ENCODE measurements at regions not wholly inside any gene's neighbourhood (a gene's known extent, or its start where the extent isn't known, plus 50 kb on each side); places are given as distances from the start of the nearest gene placed in this dataset.

- Mint-ChIP-seq H3K36me3 (peaks cover 5% of the 10 kb centered on the region), H3K9me3 (ENCODE audit: low read depth) (no peaks in the 10 kb centered on the region), H3K27me3 (no peaks in the 10 kb centered on the region), H3K4me3 (peak overlapping the region; percentile 38), H3K27ac (peak overlapping the region; percentile 79), H3K4me1 (ENCODE audit: low read depth) (peaks cover 65% of the 10 kb centered on the region)
Observed at GRCh38 chr17:77416105-77416713, 275.4 kb downstream of the SEC14L1 start.

DNA sequence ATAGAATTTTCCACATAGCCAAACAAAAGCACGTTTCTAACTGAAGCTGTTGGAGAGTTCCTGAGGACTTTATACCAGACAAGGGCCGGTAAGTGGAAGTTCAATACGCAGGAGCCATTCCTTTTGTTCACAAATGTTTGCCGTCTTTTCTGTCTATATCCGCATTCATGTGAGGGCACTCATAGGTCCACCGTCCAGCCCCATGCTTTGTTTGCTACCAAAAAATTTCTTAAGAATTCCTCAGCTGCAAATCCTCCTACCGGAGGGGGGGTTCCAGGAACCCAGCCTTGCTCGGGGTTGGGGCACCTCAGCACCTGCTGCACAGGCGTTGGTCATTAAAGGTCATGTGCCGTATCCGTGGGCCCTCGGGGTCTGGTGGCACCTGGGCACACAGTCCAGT lies 276.8 kb downstream of the SEC14L1 start:
- no peaks in the 10 kb centered on the region for H3K27me3 Mint-ChIP-seq
- H3K4me3 Mint-ChIP-seq: no peak overlapping the region
- peaks cover 5% of the 10 kb centered on the region for H3K36me3 Mint-ChIP-seq
- peak overlapping the region; percentile 22 for H3K27ac Mint-ChIP-seq
- H3K4me1 Mint-ChIP-seq (ENCODE audit: low read depth): peaks cover 61% of the 10 kb centered on the region
- H3K9me3 Mint-ChIP-seq (ENCODE audit: low read depth): no peaks in the 10 kb centered on the region

GRCh38 chr17:77418609-77419008 lies 277.8 kb downstream of the SEC14L1 start:
- Mint-ChIP-seq H3K27ac (no peak overlapping the region), H3K4me3 (no peak overlapping the region), H3K36me3 (peaks cover 2% of the 10 kb centered on the region), H3K9me3 (ENCODE audit: low read depth) (no peaks in the 10 kb centered on the region), H3K27me3 (no peaks in the 10 kb centered on the region), H3K4me1 (ENCODE audit: low read depth) (peaks cover 57% of the 10 kb centered on the region)

- Mint-ChIP-seq H3K36me3 (peaks cover 2% of the 10 kb centered on the region), H3K27ac (no peak overlapping the region), H3K4me3 (no peak overlapping the region), H3K9me3 (ENCODE audit: low read depth) (no peaks in the 10 kb centered on the region), H3K4me1 (ENCODE audit: low read depth) (peaks cover 61% of the 10 kb centered on the region), H3K27me3 (no peaks in the 10 kb centered on the region)
Observed at GRCh38 chr17:77419095-77419494, 278.3 kb downstream of the SEC14L1 start.

GRCh38 chr17:77419547-77420094 lies 278.9 kb downstream of the SEC14L1 start:
- no peaks in the 10 kb centered on the region for H3K9me3 Mint-ChIP-seq (ENCODE audit: low read depth)
- H3K36me3 Mint-ChIP-seq: peaks cover 2% of the 10 kb centered on the region
- H3K4me1 Mint-ChIP-seq (ENCODE audit: low read depth): peaks cover 61% of the 10 kb centered on the region

GRCh38 chr17:77420095-77420803 lies 279.5 kb downstream of the SEC14L1 start:
- Mint-ChIP-seq H3K27ac (peak overlapping the region; percentile 90), H3K27me3 (no peaks in the 10 kb centered on the region), H3K4me3 (peak overlapping the region; percentile 76), H3K36me3 (peaks cover 2% of the 10 kb centered on the region), H3K9me3 (ENCODE audit: low read depth) (no peaks in the 10 kb centered on the region), H3K4me1 (ENCODE audit: low read depth) (peaks cover 59% of the 10 kb centered on the region)

More at GRCh38 chr17:77419547-77420094, 278.9 kb downstream of the SEC14L1 start:
- Mint-ChIP-seq H3K4me3 (peak overlapping the region; percentile 46), H3K27me3 (no peaks in the 10 kb centered on the region), H3K27ac (peak overlapping the region; percentile 90)

GRCh38 chr17:77420804-77421629 lies 280.2 kb downstream of the SEC14L1 start:
- Mint-ChIP-seq H3K4me1 (ENCODE audit: low read depth) (peaks cover 57% of the 10 kb centered on the region), H3K36me3 (peaks cover 2% of the 10 kb centered on the region), H3K27me3 (no peaks in the 10 kb centered on the region), H3K9me3 (ENCODE audit: low read depth) (no peaks in the 10 kb centered on the region), H3K27ac (peak overlapping the region; percentile 90), H3K4me3 (peak overlapping the region; percentile 76)

- Mint-ChIP-seq H3K9me3 (ENCODE audit: low read depth) (no peaks in the 10 kb centered on the region), H3K4me3 (peak overlapping the region; percentile 76), H3K27me3 (no peaks in the 10 kb centered on the region), H3K36me3 (peaks cover 2% of the 10 kb centered on the region), H3K4me1 (ENCODE audit: low read depth) (peaks cover 57% of the 10 kb centered on the region), H3K27ac (peak overlapping the region; percentile 90)
Observed at GRCh38 chr17:77421630-77421972, 280.8 kb downstream of the SEC14L1 start.

DNA sequence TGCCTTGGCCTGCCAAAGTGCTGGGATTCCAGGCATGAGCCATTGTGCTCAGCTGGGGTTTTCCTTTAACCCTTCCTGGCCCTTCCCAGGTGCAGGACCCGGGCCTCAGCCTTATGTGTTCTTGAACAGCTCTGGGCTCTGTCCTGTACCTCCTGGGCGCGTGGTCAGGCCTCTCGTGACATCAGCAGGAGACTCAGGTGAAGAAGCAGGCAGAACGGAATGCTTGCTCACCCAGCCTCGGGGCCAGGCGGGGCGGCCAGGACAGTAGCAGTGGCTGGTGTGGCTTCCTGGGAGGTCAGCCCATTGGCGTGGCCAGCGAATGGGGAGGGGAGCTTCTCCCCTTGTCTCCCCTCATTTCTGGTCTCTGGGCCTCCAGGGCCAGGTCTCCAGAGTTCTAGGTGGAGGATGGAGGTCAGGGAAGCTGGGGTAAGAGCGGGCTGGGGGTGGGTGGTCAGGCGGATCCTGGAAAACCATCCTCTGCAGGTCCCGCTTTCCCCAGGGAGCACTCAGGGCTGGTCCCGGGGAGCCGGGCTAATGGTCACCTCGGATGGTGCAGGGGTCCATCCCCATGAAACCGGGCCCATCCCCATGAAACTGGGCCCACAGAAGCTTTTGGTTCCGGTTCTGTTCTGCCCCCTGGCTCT lies 281.5 kb downstream of the SEC14L1 start:
- H3K4me1 Mint-ChIP-seq (ENCODE audit: low read depth): peaks cover 59% of the 10 kb centered on the region
- H3K36me3 Mint-ChIP-seq: peaks cover 1% of the 10 kb centered on the region
- H3K4me3 Mint-ChIP-seq: peak overlapping the region; percentile 13
- H3K27me3 Mint-ChIP-seq: no peaks in the 10 kb centered on the region
- no peaks in the 10 kb centered on the region for H3K9me3 Mint-ChIP-seq (ENCODE audit: low read depth)
- H3K27ac Mint-ChIP-seq: peak overlapping the region; percentile 41

DNA sequence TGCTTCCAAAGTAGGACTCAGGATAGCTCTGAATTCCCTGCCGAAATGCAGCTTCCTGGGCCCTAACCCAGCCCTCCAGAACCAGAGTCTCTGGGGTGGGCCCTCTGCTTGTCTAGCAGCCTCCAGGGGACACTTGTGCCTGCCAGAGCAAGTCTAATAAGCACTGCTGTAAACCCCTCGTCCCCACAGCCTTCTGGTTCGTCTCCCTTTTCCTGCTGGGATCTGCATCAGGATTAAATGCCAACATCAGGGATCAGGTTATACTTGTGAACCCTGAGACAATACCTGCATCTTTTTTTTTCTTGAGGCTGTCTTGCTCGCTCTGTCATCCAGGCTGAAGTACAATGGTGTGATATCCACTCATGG lies 282.0 kb downstream of the SEC14L1 start:
- H3K36me3 Mint-ChIP-seq: no peaks in the 10 kb centered on the region
- peaks cover 58% of the 10 kb centered on the region for H3K4me1 Mint-ChIP-seq (ENCODE audit: low read depth)
- no peaks in the 10 kb centered on the region for H3K9me3 Mint-ChIP-seq (ENCODE audit: low read depth)
- peak overlapping the region; percentile 41 for H3K27ac Mint-ChIP-seq
- no peak overlapping the region for H3K4me3 Mint-ChIP-seq
- no peaks in the 10 kb centered on the region for H3K27me3 Mint-ChIP-seq

GRCh38 chr17:77423589-77424451 lies 283.1 kb downstream of the SEC14L1 start:
- H3K27me3 Mint-ChIP-seq: no peaks in the 10 kb centered on the region
- peak overlapping the region; percentile 41 for H3K27ac Mint-ChIP-seq
- H3K36me3 Mint-ChIP-seq: no peaks in the 10 kb centered on the region
- H3K4me3 Mint-ChIP-seq: no peak overlapping the region
- peaks cover 69% of the 10 kb centered on the region for H3K4me1 Mint-ChIP-seq (ENCODE audit: low read depth)
- no peaks in the 10 kb centered on the region for H3K9me3 Mint-ChIP-seq (ENCODE audit: low read depth)

DNA sequence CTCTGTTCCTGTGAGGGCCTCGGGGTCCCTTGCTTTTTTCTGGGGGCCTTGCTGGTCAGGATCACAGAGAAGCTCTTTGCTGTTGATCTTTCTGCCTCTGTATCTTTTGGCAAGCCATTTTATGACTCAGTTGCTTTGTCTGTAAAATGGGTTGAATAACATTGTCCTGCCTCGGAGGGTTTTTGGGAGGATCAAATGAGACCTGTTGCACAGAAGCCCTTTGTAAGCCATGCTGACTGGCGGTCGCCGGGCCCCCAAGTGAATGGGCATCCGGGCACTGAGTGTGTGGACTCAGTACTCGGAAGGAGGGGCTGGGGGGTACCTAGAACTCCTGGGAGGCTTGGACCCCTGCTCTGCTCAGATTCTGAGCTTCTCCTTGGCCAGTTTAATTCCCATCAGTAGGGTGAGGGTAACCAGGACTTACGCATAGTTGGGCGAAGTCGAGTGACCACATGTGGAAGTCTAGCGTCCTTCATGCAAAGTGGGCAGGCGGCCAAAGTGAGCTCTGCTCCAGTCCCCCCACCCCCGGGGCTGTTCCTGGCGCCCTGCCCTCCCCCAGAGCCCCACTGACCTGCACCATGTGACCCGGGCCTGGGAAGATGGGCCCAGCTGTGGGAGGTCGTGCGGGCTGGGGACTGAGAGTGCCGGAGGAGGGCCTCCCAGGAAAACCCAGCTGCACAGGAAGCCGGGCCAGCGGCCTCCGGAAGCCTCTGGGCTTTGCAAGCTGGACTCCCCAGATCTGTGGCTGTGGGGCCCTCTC lies 284.0 kb downstream of the SEC14L1 start:
- no peaks in the 10 kb centered on the region for H3K9me3 Mint-ChIP-seq (ENCODE audit: low read depth)

DNA sequence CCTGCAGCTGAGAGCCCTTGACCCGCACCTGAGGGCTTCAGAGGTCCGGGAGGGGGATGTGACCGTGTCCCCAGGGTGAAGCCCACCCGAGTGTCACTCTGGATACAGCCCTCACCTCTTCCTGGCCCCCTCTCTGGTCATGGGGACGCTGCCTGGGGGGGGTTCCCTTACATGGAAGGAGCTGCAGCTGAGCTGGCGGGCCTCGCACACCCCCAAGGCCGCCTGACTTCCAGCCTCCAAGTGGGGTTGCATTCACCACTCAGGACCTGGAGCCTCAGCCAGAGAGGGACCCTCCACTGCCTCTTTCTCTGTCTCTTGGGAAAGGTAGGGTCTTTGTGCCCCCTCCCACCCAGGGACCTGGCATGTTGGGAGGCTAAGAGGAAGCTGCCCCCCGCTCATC lies 284.6 kb downstream of the SEC14L1 start:
- peak overlapping the region; percentile 38 for H3K4me3 Mint-ChIP-seq
- H3K9me3 Mint-ChIP-seq (ENCODE audit: low read depth): no peaks in the 10 kb centered on the region
- H3K27me3 Mint-ChIP-seq: no peaks in the 10 kb centered on the region
- H3K36me3 Mint-ChIP-seq: no peaks in the 10 kb centered on the region
- peaks cover 72% of the 10 kb centered on the region for H3K4me1 Mint-ChIP-seq (ENCODE audit: low read depth)
- no peak overlapping the region for H3K27ac Mint-ChIP-seq

More for the DNA sequence above, 284.0 kb downstream of the SEC14L1 start:
- no peak overlapping the region for H3K4me3 Mint-ChIP-seq
- no peaks in the 10 kb centered on the region for H3K27me3 Mint-ChIP-seq
- H3K27ac Mint-ChIP-seq: no peak overlapping the region
- no peaks in the 10 kb centered on the region for H3K36me3 Mint-ChIP-seq
- peaks cover 73% of the 10 kb centered on the region for H3K4me1 Mint-ChIP-seq (ENCODE audit: low read depth)
